GM12891 (cell line): ENCODE measurements at regions not wholly inside any gene's neighbourhood (a gene's known extent, or its start where the extent isn't known, plus 50 kb on each side); places are given as distances from the start of the nearest gene placed in this dataset.

Source experiments
- POLR2A ChIP-seq: IDR thresholded peaks from 2 replicates; pipeline ENCODE4 v1.6.1; 2011; ENCODE audit warnings: low read depth, low read length, control low read depth
- POLR2AphosphoS5 ChIP-seq: IDR thresholded peaks from 2 replicates; pipeline ENCODE4 v1.6.1; 2011; ENCODE audit warnings: low read depth, low read length, control low read depth
- SPI1 ChIP-seq: IDR thresholded peaks from 2 replicates; pipeline ENCODE4 v1.6.1; 2011; ENCODE audit warnings: low read depth, low read length, control low read depth
- TAF1 ChIP-seq: IDR thresholded peaks from 2 replicates; pipeline ENCODE4 v1.6.1; 2011; ENCODE audit warnings: low read depth, low read length, control low read depth

- TF ChIP-seq TAF1: no peak
- TF ChIP-seq POLR2A: no peak
- TF ChIP-seq POLR2AphosphoS5: no peak
- TF ChIP-seq SPI1: no peak
These were observed 326.5 kb upstream of the B3GAT1 start for GRCh38 chr11:134738581-134738980.
